GM21529 (cell line): ENCODE measurements at regions not wholly inside any gene's neighbourhood (a gene's known extent, or its start where the extent isn't known, plus 50 kb on each side); places are given as distances from the start of the nearest gene placed in this dataset.
A peak's percentile ranks its signal among the peaks of the same experiment; 100 is the strongest.
"Not testable (repeated sequence)": the region's sequence is repeated elsewhere in the genome, so short reads cannot be mapped to it uniquely, and the experiment has no call there.

ENCODE experiments used
- ATAC-seq: cut with Tn5 transposase; IDR thresholded peaks from one replicate; pipeline ENCODE4 v1.9.1; 2021; ENCODE audit not compliant: unreplicated experiment

- ATAC-seq: no peak
Measured at GRCh38 chr16:58960034-58960433, 225.9 kb upstream of the GOT2 start.

DNA sequence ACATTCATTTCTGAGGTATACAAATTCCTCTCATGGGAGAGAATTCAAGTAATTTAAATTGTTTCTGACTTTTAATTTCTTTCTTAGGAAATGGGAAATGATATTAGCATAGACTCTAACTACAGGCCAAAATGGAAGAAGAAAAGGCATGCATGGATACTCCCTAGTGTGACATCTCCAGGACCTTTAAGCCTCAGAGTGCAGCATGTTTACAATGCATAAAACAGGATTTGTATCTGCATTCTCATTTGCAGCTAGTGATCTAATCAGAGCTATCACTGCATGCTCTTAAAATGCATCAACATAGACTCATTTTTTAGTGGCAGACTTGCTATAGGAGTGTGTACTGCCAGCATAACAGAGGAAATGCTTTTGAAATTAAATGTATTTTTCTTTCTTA is 224.6 kb upstream of the GOT2 start:
- ATAC-seq: no peak

DNA sequence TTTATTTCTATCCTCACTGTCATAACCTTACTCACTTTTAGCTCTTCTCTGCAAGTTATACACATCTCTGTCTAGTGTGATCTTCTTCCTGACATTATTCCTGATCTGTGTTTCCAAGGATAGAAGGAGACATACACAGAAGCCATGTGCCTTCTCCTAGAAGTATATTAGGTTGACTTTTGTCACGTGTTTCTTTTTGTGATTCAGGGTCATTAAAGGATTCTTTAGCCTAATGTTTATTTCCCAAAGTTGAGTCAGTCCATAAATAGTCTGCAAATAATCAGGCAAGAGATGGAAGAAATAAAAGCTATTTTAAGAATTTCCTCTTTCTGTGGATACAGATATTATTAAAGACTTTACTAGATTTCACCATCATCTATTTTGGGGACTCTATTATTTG is 214.1 kb upstream of the GOT2 start:
- no peak for ATAC-seq

GRCh38 chr16:58940609-58941008 is 206.5 kb upstream of the GOT2 start:
- no peak for ATAC-seq

- no peak for ATAC-seq
Measured at GRCh38 chr16:58938811-58939210, 204.7 kb upstream of the GOT2 start.

- ATAC-seq: no peak
Measured at GRCh38 chr16:58937661-58938060, 203.5 kb upstream of the GOT2 start.

DNA sequence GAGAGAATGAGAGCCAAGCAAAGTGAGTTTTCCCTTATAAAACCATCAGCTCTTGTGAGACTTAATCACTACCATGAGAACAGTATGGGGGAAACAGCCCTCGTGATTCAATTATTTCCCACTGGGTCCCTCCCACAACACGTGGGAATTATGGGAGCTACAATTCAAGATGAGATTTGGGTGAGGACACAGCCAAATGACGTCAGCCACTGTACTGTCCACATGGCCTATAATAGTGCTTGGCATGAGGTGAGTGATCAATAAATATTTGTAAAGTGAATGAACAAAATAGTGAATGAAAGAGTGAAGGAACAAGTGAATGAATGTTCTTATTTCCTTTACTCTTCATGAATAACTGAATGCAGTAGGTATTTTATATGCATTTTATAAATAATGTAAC is 199.1 kb upstream of the GOT2 start:
- ATAC-seq: no peak

DNA sequence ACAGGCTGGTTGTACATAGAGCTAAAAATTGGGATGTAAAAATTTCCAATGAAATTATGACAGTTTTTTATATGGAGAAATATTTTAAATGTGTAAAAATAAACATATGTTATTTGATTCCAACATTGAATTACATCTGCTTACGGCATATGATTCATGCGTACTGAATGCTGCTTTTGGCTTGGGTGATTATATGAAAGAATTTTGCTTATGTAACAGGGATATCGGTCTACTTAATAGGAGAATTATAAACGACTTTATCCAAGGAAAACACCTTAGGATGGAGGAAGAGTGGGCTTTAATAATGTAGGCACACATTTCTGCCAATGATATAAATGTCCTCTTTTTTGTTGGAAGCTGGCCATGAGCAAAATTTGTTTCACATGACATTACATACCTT is 197.3 kb upstream of the GOT2 start:
- ATAC-seq: no peak

GRCh38 chr16:58923094-58923493 is 189.0 kb upstream of the GOT2 start:
- no peak for ATAC-seq

GRCh38 chr16:58913456-58913855 is 179.3 kb upstream of the GOT2 start:
- ATAC-seq: no peak

DNA sequence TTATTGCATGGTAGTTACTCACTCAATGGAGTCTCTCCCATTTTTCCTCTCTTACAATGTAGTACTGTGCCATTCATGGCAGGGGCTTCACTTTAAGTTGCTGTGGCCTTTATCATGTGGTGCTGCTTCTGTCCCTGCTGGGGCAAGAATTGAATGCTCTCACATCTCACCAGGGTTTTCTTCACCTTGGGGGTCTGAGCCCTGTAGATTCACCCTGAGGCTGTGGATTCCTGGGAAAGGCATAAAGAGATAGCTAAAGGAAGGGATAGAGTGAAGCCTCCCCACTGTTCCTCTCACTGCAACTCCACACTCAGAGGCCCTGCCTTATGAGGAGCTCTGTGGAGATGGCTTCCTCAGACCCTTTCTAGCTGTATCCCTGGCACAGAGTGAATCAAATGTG is 178.5 kb upstream of the GOT2 start:
- no peak for ATAC-seq

DNA sequence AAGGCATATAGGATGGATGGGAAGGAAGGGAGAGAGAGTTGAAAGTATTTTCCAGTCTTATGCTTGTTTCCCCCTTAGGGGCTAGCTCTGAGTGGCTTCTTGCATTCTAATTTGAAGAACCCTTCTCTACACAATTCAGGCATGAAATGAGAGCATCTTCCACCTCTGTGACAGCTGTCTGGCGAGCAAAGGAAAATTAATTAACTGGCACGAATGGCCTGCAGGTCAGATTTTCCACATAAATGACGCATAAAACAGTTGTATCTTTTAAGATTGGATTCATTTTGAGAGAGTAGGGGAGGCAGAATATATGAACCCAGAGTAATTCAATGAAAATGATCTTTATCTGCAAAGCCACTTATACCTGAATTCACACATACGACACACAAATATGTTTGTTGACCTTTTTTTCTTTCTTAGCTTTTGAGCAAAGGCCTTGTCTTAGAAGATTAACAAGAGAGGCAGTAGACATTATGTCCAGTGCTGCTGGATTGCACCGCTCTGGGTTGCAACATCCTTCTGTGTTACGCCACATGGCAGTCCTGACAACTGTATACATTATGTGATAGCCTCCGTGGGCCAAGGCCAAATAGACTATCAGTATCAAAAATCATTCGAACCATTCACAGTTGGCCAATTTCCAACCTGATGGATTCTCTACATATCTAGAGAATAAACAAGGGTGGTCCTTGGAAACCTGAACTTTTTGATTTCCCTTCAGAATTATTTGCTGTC is 173.0 kb upstream of the GOT2 start:
- no peak for ATAC-seq

GRCh38 chr16:58904291-58904690 is 170.2 kb upstream of the GOT2 start:
- no peak for ATAC-seq

DNA sequence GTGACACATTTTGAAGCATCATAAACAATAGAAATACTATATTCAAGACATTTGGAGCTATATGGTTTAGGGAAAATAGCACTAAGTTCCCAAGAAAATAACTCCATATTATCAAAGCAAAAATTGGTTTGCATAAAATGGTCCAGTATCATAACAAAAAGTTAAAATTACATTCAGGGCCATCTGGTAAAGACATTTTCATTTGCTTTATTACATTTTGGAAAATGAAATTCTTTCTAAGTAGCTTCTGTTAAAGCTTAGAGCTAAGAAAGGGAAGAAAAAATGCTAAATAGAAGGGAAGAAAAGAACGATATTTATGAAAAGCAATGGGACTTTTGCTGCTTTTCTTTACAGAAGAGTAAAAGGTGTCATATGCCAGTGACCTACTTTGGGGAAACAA is 155.4 kb upstream of the GOT2 start:
- no peak for ATAC-seq

DNA sequence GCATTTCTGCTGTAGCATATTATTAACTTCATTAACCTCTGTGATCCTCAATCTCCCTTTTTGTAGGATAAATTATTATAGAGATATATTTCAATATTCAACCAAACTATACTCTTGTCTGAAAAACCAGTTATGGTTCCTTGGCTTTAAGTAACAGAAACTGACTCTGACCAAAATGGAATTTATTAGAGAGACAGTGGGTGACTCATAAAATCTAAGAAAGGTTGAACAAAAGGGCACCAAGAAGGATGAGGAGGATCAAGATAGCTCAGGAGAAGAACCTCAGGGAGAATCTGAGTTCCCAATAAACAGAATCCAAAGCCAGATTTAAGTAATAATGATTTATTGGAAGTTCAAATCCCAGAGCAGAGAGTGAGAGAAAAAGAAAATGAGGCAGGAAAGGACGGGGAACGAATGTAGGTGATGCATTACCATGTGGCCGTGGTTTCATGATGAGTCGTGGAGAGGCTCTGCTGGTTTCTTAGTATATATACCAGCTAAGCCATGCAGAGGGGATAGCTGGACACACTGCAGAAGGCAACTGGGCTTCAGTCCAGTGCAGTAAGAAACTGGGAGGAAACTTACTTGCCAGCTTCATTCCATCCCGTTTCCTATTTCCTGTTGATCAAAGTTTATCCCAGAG is 151.5 kb upstream of the GOT2 start:
- no peak for ATAC-seq

GRCh38 chr16:58884141-58884540 is 150.0 kb upstream of the GOT2 start:
- no peak for ATAC-seq

- no peak for ATAC-seq
Measured at GRCh38 chr16:58883131-58883530, 149.0 kb upstream of the GOT2 start.

DNA sequence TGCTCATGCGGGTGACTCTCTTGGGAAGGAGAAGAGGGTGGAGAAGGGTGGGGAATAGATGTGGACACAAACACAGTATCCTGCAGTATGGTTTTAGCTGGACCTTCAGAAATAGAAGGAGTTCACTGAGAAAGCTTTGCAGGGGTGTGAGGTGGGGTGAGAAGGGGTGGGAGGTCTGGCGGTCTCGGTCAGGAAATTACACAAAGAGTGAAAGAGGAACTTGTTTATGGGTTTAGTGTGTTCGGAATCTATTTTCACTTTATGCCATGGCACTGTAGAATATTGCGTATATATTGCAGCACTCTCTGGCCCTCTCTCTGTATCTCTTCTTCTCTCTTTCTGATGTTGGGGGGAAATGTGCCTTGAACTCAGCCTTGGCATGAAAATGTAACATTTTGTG is 148.2 kb upstream of the GOT2 start:
- peak; percentile 82 for ATAC-seq

- ATAC-seq: not testable (repeated sequence)
Measured at GRCh38 chr16:58878641-58879040, 144.5 kb upstream of the GOT2 start.

DNA sequence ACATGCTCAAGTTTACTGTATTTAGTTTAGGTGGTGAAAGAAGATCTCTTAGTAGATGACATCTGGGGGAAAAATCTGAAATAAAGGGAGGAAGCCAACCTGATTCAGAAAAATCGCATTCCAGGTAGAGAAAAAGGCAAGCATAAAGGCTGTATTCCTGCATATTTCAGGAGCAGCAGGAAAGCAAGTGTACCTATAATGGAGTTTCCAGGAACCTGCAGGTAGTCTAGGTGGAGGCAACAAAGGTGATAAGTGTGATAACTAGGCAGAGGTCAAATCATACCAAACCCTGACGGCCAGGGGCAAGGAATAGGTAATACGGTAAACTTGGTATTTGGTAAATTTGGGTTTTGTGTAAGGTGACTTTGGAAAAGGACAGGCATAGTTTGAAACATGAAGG is 132.8 kb upstream of the GOT2 start:
- no peak for ATAC-seq

GRCh38 chr16:58863761-58864160 is 129.6 kb upstream of the GOT2 start:
- ATAC-seq: no peak

- ATAC-seq: no peak
Measured at GRCh38 chr16:58863042-58863441, 128.9 kb upstream of the GOT2 start.
